ENCODE measurements at regions not wholly inside any gene's neighbourhood (a gene's known extent, or its start where the extent isn't known, plus 50 kb on each side); places are given as distances from the start of the nearest gene placed in this dataset.

DNA sequence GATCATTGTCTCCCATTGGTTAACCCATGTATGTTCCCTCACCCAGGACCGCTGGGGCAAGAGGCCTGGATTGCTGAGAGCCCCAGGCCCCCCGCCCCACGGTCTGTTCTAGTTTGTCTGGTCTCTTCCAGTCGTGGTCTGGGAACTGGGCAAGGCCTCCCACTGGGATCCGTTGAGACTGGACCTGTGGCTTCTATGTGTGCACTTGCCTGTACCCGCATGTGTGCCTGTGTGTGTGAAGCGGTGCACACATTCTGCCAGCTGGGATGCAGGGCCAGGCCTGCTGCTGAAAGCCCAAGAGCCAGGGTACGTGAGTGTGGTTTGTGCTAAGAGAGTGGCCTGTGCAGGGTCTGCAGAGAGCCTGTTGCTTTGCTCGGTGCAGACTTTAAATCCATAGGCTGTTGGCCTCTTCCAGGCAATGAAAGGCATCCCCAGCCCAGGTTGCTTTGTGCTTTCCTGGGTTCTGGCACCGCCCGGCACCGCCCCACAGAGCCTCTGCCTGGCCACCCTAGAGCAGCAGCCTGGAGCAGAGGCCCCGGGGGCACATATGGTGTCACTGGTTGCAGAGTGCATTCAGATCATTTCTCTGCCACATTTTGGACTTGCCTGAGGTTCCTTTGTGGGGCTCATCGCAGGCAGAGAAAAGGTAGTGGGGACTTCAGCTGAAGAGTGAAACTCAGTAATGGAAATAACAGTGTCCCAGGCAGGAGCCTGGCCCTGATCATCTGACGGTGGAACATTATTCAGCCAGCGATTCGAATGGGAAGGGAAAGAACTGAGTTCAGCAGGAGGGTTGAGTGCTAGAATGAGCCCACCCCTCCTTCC is 215.5 kb downstream of the GLRX3 start:
- no peak for TF ChIP-seq EZH2 (IDR thresholded peaks at IDR 0.05; ENCODE audit: low read length)
- TF ChIP-seq, protein P1, sequence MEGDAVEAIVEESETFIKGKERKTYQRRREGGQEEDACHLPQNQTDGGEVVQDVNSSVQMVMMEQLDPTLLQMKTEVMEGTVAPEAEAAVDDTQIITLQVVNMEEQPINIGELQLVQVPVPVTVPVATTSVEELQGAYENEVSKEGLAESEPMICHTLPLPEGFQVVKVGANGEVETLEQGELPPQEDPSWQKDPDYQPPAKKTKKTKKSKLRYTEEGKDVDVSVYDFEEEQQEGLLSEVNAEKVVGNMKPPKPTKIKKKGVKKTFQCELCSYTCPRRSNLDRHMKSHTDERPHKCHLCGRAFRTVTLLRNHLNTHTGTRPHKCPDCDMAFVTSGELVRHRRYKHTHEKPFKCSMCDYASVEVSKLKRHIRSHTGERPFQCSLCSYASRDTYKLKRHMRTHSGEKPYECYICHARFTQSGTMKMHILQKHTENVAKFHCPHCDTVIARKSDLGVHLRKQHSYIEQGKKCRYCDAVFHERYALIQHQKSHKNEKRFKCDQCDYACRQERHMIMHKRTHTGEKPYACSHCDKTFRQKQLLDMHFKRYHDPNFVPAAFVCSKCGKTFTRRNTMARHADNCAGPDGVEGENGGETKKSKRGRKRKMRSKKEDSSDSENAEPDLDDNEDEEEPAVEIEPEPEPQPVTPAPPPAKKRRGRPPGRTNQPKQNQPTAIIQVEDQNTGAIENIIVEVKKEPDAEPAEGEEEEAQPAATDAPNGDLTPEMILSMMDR (optimal IDR thresholded peaks at IDR 0.05 in 1 of 3, IDR thresholded peaks at IDR 0.05 in 1 of 3, conservative IDR thresholded peaks at IDR 0.05 in 1 of 3; ENCODE audit: extremely low read depth in 1 of 3, insufficient read depth in 2 of 3, low read length in 3 of 3) = no peak
